Endothelial cell of umbilical vein (primary cell): ENCODE measurements at regions not wholly inside any gene's neighbourhood (a gene's known extent, or its start where the extent isn't known, plus 50 kb on each side); places are given as distances from the start of the nearest gene placed in this dataset.

Experiments used
- BruUV-seq: library from RNA; stranded (reverse); fragments of 400-500 nt; replicated peaks from 2 replicates; lab custom pipeline; 2021; lab: Mats Ljungman, UMichigan
- CTCF ChIA-PET: fragments of 300-600, 350-600 bp; sonication (Branson Sonifier 250); formaldehyde crosslinking; loops from one replicate; lab custom pipeline; 2021; ENCODE audit warnings: antibody characterized with exemption, inconsistent platforms; lab: Charles Lee
- POLR2A ChIA-PET: fragments of 300-600, 350-600 bp; sonication (Branson Sonifier 250); formaldehyde crosslinking; loops from one replicate; lab custom pipeline; 2021; ENCODE audit warnings: antibody characterized with exemption, inconsistent platforms; lab: Charles Lee
- DNase-seq: peaks from one replicate; pipeline ENCODE4 v3.0.0-alpha.2; 2011; ENCODE audit warnings: low read depth, low spot score
- FAIRE-seq: peaks from 2 replicates; lab custom pipeline; 2011; peaks lifted over from hg19 to GRCh38; lab: Jason Lieb, UNC
- H2AFZ ChIP-seq: 2 replicates; pipeline ENCODE4 v1.6.0; 2012; ENCODE audit warnings: low read depth, low read length, control low read depth, inconsistent platforms
- H3K27ac ChIP-seq: 2 replicates; pipeline ENCODE4 v1.5.1; 2011; ENCODE audit warnings: low read depth, mild to moderate bottlenecking, control low read depth, low read length, moderate library complexity; ENCODE audit not compliant: insufficient read depth
- H3K27me3 ChIP-seq, 2 experiments: 2 replicates each; pipeline versions ENCODE4 v1.6.0 to v1.6.1; 2011; ENCODE audit warnings: low read length in 2 of 2, mixed read lengths in 1 of 2; ENCODE audit not compliant: control insufficient read depth in 2 of 2, insufficient read depth in 2 of 2
- H3K36me3 ChIP-seq, 2 experiments: 2 replicates in 1 of 2; 3 replicates in 1 of 2; pipeline ENCODE4 v1.5.1; 2011; ENCODE audit warnings: low read length in 2 of 2, mild to moderate bottlenecking in 1 of 2, moderate library complexity in 1 of 2; ENCODE audit not compliant: control insufficient read depth in 2 of 2, insufficient read depth in 2 of 2; ENCODE audit errors: extremely low read depth in 1 of 2
- H3K4me1 ChIP-seq: 3 replicates; pipeline ENCODE4 v1.5.1; 2011; ENCODE audit warnings: mild to moderate bottlenecking, low read length; ENCODE audit not compliant: control insufficient read depth, insufficient read depth; ENCODE audit errors: extremely low read depth
- H3K4me2 ChIP-seq: 2 replicates; pipeline ENCODE4 v1.6.1; 2011; ENCODE audit warnings: low read length, control low read depth, mixed read lengths; ENCODE audit not compliant: insufficient read depth
- H3K4me3 ChIP-seq, 3 experiments: fragments of 200-600 bp in 1 of 3; sonication (generic), shearing (Covaris generic) in 1 of 3; replicated peaks in 1 of 3; 2 replicates each; pipeline ENCODE4 v1.5.1; 2011 to 2016; ENCODE audit warnings: control low read depth in 3 of 3, low read length in 3 of 3, mild to moderate bottlenecking in 2 of 3, inconsistent platforms in 1 of 3, low read depth in 1 of 3, moderate library complexity in 1 of 3; ENCODE audit not compliant: insufficient read depth in 1 of 3
- H3K79me2 ChIP-seq: 2 replicates; pipeline ENCODE4 v1.6.0; 2012; ENCODE audit warnings: low read length, inconsistent platforms; ENCODE audit not compliant: control insufficient read depth, insufficient read depth
- H3K9ac ChIP-seq: replicated peaks from 2 replicates; pipeline ENCODE3; 2011; ENCODE audit warnings: low read length, control low read depth; ENCODE audit not compliant: insufficient read depth; ENCODE audit errors: extremely low read depth
- H3K9me1 ChIP-seq: replicated peaks from 3 replicates; pipeline ENCODE4 v1.6.0; 2011; ENCODE audit warnings: mild to moderate bottlenecking, low read length; ENCODE audit not compliant: control insufficient read depth, insufficient read depth; ENCODE audit errors: extremely low read depth
- H3K9me3 ChIP-seq: replicated peaks from 2 replicates; pipeline ENCODE4 v1.5.1; 2012; ENCODE audit warnings: low read length, inconsistent platforms; ENCODE audit not compliant: control insufficient read depth, insufficient read depth
- H4K20me1 ChIP-seq: replicated peaks from 2 replicates; pipeline ENCODE3; 2011; ENCODE audit warnings: mild to moderate bottlenecking, low read length; ENCODE audit not compliant: control insufficient read depth, insufficient read depth; ENCODE audit errors: extremely low read depth
- CTCF ChIP-seq, 2 donors: IDR thresholded peaks; 1 replicate in 1 of 2; 2 replicates in 1 of 2; pipeline ENCODE4 v1.5.1; 2011; ENCODE audit warnings: low read length in 2 of 2, mild to moderate bottlenecking in 2 of 2, moderate library complexity in 2 of 2, control low read depth in 1 of 2, inconsistent platforms in 1 of 2, low read depth in 1 of 2; ENCODE audit not compliant: insufficient read depth in 1 of 2; ENCODE audit errors: extremely low read depth in 1 of 2
- EZH2 ChIP-seq: IDR thresholded peaks from 2 replicates; pipeline ENCODE4 v1.6.1; 2012; ENCODE audit warnings: borderline replicate concordance, low read depth, mild to moderate bottlenecking, moderate library complexity, low read length, inconsistent platforms; ENCODE audit not compliant: severe bottlenecking
- FOS ChIP-seq: IDR thresholded peaks from 2 replicates; pipeline ENCODE4 v1.6.1; 2011; ENCODE audit warnings: mild to moderate bottlenecking, low read length, moderate library complexity, borderline replicate concordance; ENCODE audit not compliant: insufficient read depth
- GATA2 ChIP-seq: IDR thresholded peaks from 2 replicates; pipeline ENCODE4 v1.7.0; 2011; ENCODE audit warnings: low read depth, mild to moderate bottlenecking, moderate library complexity, mixed read lengths, low read length; ENCODE audit not compliant: insufficient read length, insufficient read depth
- JUN ChIP-seq: IDR thresholded peaks from 2 replicates; pipeline ENCODE4 v1.6.1; 2011; ENCODE audit warnings: borderline replicate concordance, low read depth; ENCODE audit not compliant: insufficient read length, insufficient read depth
- MAX ChIP-seq: IDR thresholded peaks from 2 replicates; pipeline ENCODE4 v1.6.1; 2011; ENCODE audit not compliant: insufficient read depth, insufficient read length
- MYC ChIP-seq: IDR thresholded peaks from one replicate; pipeline ENCODE4 v1.6.1; 2011; ENCODE audit warnings: mild to moderate bottlenecking, low read depth, low read length
- POLR2A ChIP-seq: IDR thresholded peaks from 2 replicates; pipeline ENCODE4 v1.6.1; 2012; ENCODE audit warnings: low read depth, mild to moderate bottlenecking, control low read depth, low read length
- POLR2AphosphoS5 ChIP-seq: IDR thresholded peaks from 2 replicates; pipeline ENCODE4 v1.6.1; 2012; ENCODE audit warnings: low read depth, mild to moderate bottlenecking, control low read depth, low read length, moderate library complexity; ENCODE audit not compliant: insufficient read depth
- dilution Hi-C: fragments of 300-500 bp; cut with MboI; formaldehyde crosslinking; loops from one replicate; pipeline ENCODE4 v1.15.0; 2019; ENCODE audit warnings: low sequenced_read_pairs; ENCODE audit not compliant: extremely low pct_ligation_motif_present
- intact Hi-C: fragments of 100-400 bp; cut with micrococcal nuclease; formaldehyde crosslinking; loops from one replicate; pipeline ENCODE4 v1.10.0; 2022

- Histone ChIP-seq H3K27me3 (no peaks in the 10 kb centered on the region), H4K20me1 (no peaks in the 10 kb centered on the region), H3K79me2 (no peaks in the 10 kb centered on the region), H3K4me3 (no peak overlapping the region), H3K4me1 (no peaks in the 10 kb centered on the region), H3K9me1 (no peaks in the 10 kb centered on the region), H2AFZ (no peak overlapping the region), H3K4me2 (no peak overlapping the region), H3K36me3 (no peaks in the 10 kb centered on the region), H3K27ac (no peak overlapping the region), H3K9ac (no peak overlapping the region), H3K9me3 (no peaks in the 10 kb centered on the region)
- ChIA-PET CTCF (interaction anchor here (3.5 kb wide), 1 partner anchor 7 kb away, joined by 16 read pairs; no protein-coding TSS in a partner anchor), POLR2A (no interaction called here)
- TF ChIP-seq JUN (no peak), CTCF (IDR thresholded peaks at IDR 0.05; ENCODE audit: extremely low read depth in 1 of 2, insufficient read depth in 1 of 2, low read depth in 1 of 2, low read length in 2 of 2) (no peak), MAX (no peak), MYC (no peak), POLR2A (no peak), FOS (no peak), GATA2 (no peak), POLR2AphosphoS5 (no peak), EZH2 (no peak)
- FAIRE-seq (no peak), DNase-seq (no peak)
- dilution Hi-C loops (no loop called here), intact Hi-C loops (no loop called here)
- BruUV-seq = no TSS peak
Observed at GRCh38 chr2:121818546-121818945, 63.1 kb downstream of the TSN start.
